ENCODE measurements at regions not wholly inside any gene's neighbourhood (a gene's known extent, or its start where the extent isn't known, plus 50 kb on each side); places are given as distances from the start of the nearest gene placed in this dataset.

DNA sequence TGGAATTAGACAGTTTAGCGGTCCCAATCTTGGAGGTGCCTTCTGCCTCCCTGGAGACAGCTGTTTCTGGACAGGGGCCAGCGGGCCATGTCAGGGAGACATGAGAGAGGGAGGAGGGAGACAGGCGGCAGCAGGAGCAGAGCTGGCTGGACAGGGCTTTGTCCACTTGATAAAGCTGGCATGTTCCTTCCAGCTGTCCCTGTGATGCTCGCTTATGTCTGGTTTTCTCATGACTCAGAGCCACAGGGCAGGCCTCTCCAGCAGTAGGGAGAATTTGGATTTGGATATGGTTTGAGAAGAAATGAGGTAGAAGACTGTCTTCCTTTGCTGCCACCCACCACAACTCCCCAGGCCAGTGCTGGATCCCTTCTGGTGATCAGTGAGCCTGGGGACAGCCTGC lies 51.7 kb upstream of the SORCS3 start:
- CTCF ChIA-PET (ENCODE audit: unreplicated experiment): no interaction called here
- intact Hi-C loops (cut with micrococcal nuclease; ENCODE audit: unreplicated experiment): no loop called here

DNA sequence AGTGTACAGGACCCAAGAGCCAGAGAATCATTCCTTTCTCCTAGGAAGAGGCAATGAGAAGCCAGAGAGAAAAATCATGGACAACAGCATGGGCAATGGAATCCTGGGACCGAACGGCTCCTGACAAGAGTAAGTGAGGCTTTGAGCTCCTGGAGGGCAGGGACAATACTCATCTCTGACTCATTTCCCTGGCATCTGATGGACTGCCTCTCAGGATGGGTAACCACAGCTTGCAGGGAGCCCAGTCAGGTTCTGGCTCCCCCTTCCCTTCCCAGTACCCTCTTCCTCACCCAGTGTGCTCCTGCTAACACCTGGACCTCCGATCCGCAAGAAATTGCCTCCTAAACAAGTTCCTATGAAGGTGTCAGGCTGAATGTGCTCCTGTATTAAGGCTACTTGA lies 51.2 kb upstream of the SORCS3 start:
- Histone ChIP-seq H3K27ac (ENCODE audit: low read depth, low read length, poor library complexity, severe bottlenecking) (no peak overlapping the region), H3K79me2 (ENCODE audit: insufficient read depth, low read depth, low read length) (no peaks in the 10 kb centered on the region), H3K4me3 (ENCODE audit: low read depth, low read length, poor library complexity, severe bottlenecking) (no peak overlapping the region), H3K9me3 (ENCODE audit: low read length) (no peaks in the 10 kb centered on the region), H4K20me1 (ENCODE audit: insufficient read depth, low read length) (no peaks in the 10 kb centered on the region), H3K4me2 (ENCODE audit: low read length) (no peak overlapping the region), H3K36me3 (ENCODE audit: insufficient read depth, low read length) (no peaks in the 10 kb centered on the region), H3K4me1 (ENCODE audit: insufficient read depth, low read length, poor library complexity, severe bottlenecking) (no peaks in the 10 kb centered on the region), H2AFZ (ENCODE audit: low read length) (no peak overlapping the region), H3K9me2 (ENCODE audit: insufficient read depth, low read length) (no peaks in the 10 kb centered on the region)
- BruUV-seq (replicated peaks): no TSS peak
- TF ChIP-seq CTCF (conservative IDR thresholded peaks at IDR 0.05; ENCODE audit: low read length) (no peak), EZH2phosphoT487 (IDR thresholded peaks at IDR 0.05; ENCODE audit: borderline replicate concordance, low read depth, low read length) (no peak)
- DNase-seq (ENCODE audit: low spot score): no peak
- POLR2A ChIA-PET: interaction anchor here (0.5 to 0.6 kb wide), 3 partner anchors 36 to 857 kb away, joined by 3 to 5 read pairs (median 4); no protein-coding TSS in a partner anchor
- CTCF ChIA-PET (ENCODE audit: unreplicated experiment): no interaction called here
- intact Hi-C loops (cut with micrococcal nuclease; ENCODE audit: unreplicated experiment): no loop called here

More for the DNA sequence above, 51.7 kb upstream of the SORCS3 start:
- Histone ChIP-seq H3K9me2 (ENCODE audit: insufficient read depth, low read length) (no peaks in the 10 kb centered on the region), H3K36me3 (ENCODE audit: insufficient read depth, low read length) (no peaks in the 10 kb centered on the region), H3K4me1 (ENCODE audit: insufficient read depth, low read length, poor library complexity, severe bottlenecking) (no peaks in the 10 kb centered on the region), H3K79me2 (ENCODE audit: insufficient read depth, low read depth, low read length) (no peaks in the 10 kb centered on the region), H4K20me1 (ENCODE audit: insufficient read depth, low read length) (no peaks in the 10 kb centered on the region), H3K27ac (ENCODE audit: low read depth, low read length, poor library complexity, severe bottlenecking) (no peak overlapping the region), H3K4me3 (ENCODE audit: low read depth, low read length, poor library complexity, severe bottlenecking) (no peak overlapping the region), H2AFZ (ENCODE audit: low read length) (no peak overlapping the region), H3K4me2 (ENCODE audit: low read length) (no peak overlapping the region), H3K9me3 (ENCODE audit: low read length) (no peaks in the 10 kb centered on the region)
- DNase-seq (ENCODE audit: low spot score): no peak
- TF ChIP-seq EZH2phosphoT487 (IDR thresholded peaks at IDR 0.05; ENCODE audit: borderline replicate concordance, low read depth, low read length) (no peak), CTCF (conservative IDR thresholded peaks at IDR 0.05; ENCODE audit: low read length) (no peak)
- POLR2A ChIA-PET: interaction anchor here (0.5 to 0.6 kb wide), 2 partner anchors 36 to 856 kb away, joined by 4 to 5 read pairs; no protein-coding TSS in a partner anchor
- BruUV-seq (replicated peaks): no TSS peak
